BLaER1 treated with 17β-estradiol and CSF1 and Interleukin-3, amounts not matched to agents 10 nM and 100 nM (cell line): ENCODE measurements at regions not wholly inside any gene's neighbourhood (a gene's known extent, or its start where the extent isn't known, plus 50 kb on each side); places are given as distances from the start of the nearest gene placed in this dataset.

Experiments
- H3K27ac ChIP-seq, 11 experiments: shearing (Covaris generic); formaldehyde crosslinking; 2 replicates each; pipeline ENCODE4 v1.8.1; 2022
- H3K27me3 ChIP-seq, 11 experiments: shearing (Covaris generic); formaldehyde crosslinking; 2 replicates each; pipeline ENCODE4 v1.8.1; 2022
- H3K36me3 ChIP-seq, 11 experiments: shearing (Covaris generic); formaldehyde crosslinking; 2 replicates each; pipeline ENCODE4 v1.8.1; 2022
- H3K4me1 ChIP-seq, 10 experiments: shearing (Covaris generic); formaldehyde crosslinking; 2 replicates each; pipeline ENCODE4 v1.8.1; 2022
- H3K4me2 ChIP-seq, 11 experiments: shearing (Covaris generic); formaldehyde crosslinking; 2 replicates each; pipeline ENCODE4 v1.8.1; 2022
- H3K4me3 ChIP-seq, 10 experiments: shearing (Covaris generic); formaldehyde crosslinking; 2 replicates each; pipeline ENCODE4 v1.8.1; 2022
- H3K9ac ChIP-seq, 11 experiments: shearing (Covaris generic); formaldehyde crosslinking; 2 replicates each; pipeline ENCODE4 v1.8.1; 2022
- H3K9me3 ChIP-seq, 11 experiments: shearing (Covaris generic); formaldehyde crosslinking; replicated peaks in 1 of 11; 2 replicates each; pipeline ENCODE4 v1.8.1; 2022
- H4K20me1 ChIP-seq, 11 experiments: shearing (Covaris generic); formaldehyde crosslinking; 2 replicates each; pipeline ENCODE4 v1.8.1; 2022
- Cebpa-rat ChIP-seq, 11 experiments: shearing (Covaris generic); IDR thresholded peaks; 2 replicates each; pipeline ENCODE4 v1.8.1; 2022

- Histone ChIP-seq H3K9me3 (peaks cover 0 to 7% (median 0%) of the 10 kb centered on the region in 11 experiments; a peak in 3 of 22 replicates), H3K4me3 (no peak overlapping the region), H3K27ac (no peak overlapping the region), H3K36me3 (no peaks in the 10 kb centered on the region), H3K4me1 (no peaks in the 10 kb centered on the region), H3K4me2 (no peak overlapping the region), H3K9ac (no peak overlapping the region), H4K20me1 (no peaks in the 10 kb centered on the region; a peak in 1 of 22 replicates), H3K27me3 (no peaks in the 10 kb centered on the region)
- TF ChIP-seq Cebpa-rat (IDR thresholded peaks at IDR 0.05): no peak
These were observed 69.7 kb upstream of the TLR3 start for GRCh38 chr4:185999207-185999606.

GRCh38 chr4:186002853-186003252 lies 66.1 kb upstream of the TLR3 start:
- Histone ChIP-seq H3K9ac (no peak overlapping the region), H3K4me3 (no peak overlapping the region), H3K27ac (no peak overlapping the region), H3K9me3 (no peaks in the 10 kb centered on the region), H3K36me3 (no peaks in the 10 kb centered on the region), H3K4me1 (peaks cover 0 to 11% (median 0%) of the 10 kb centered on the region in 10 experiments; a peak in 3 of 20 replicates), H3K27me3 (no peaks in the 10 kb centered on the region), H3K4me2 (no peak overlapping the region), H4K20me1 (no peaks in the 10 kb centered on the region; a peak in 1 of 22 replicates)
- TF ChIP-seq Cebpa-rat (IDR thresholded peaks at IDR 0.05): no peak

- H3K4me3 ChIP-seq: no peak overlapping the region
- no peak for TF ChIP-seq Cebpa-rat (IDR thresholded peaks at IDR 0.05)
- no peaks in the 10 kb centered on the region for H3K36me3 ChIP-seq
- H4K20me1 ChIP-seq: no peaks in the 10 kb centered on the region; a peak in 1 of 22 replicates
- peaks cover 0 to 14% (median 0%) of the 10 kb centered on the region in 10 experiments; a peak in 3 of 20 replicates for H3K4me1 ChIP-seq
- H3K27me3 ChIP-seq: no peaks in the 10 kb centered on the region
- no peak overlapping the region for H3K4me2 ChIP-seq
- H3K27ac ChIP-seq: no peak overlapping the region
- H3K9ac ChIP-seq: no peak overlapping the region
- no peaks in the 10 kb centered on the region for H3K9me3 ChIP-seq
These were observed 65.2 kb upstream of the TLR3 start for GRCh38 chr4:186003746-186004145.

GRCh38 chr4:186008057-186008456 lies 60.9 kb upstream of the TLR3 start:
- H3K27me3 ChIP-seq: no peaks in the 10 kb centered on the region

GRCh38 chr4:186009976-186010375 lies 59.0 kb upstream of the TLR3 start:
- no peak for TF ChIP-seq Cebpa-rat (IDR thresholded peaks at IDR 0.05)
- no peak overlapping the region for H3K27ac ChIP-seq
- no peak overlapping the region for H3K4me3 ChIP-seq
- H3K9ac ChIP-seq: no peak overlapping the region
- H3K9me3 ChIP-seq: no peaks in the 10 kb centered on the region
- no peaks in the 10 kb centered on the region for H3K27me3 ChIP-seq
- H4K20me1 ChIP-seq: no peaks in the 10 kb centered on the region
- H3K4me1 ChIP-seq: peaks cover 0 to 14% (median 0%) of the 10 kb centered on the region in 10 experiments; a peak in 3 of 20 replicates
- no peak overlapping the region for H3K4me2 ChIP-seq
- no peaks in the 10 kb centered on the region for H3K36me3 ChIP-seq

More at GRCh38 chr4:186008057-186008456, 60.9 kb upstream of the TLR3 start:
- Histone ChIP-seq H4K20me1 (no peaks in the 10 kb centered on the region), H3K9ac (no peak overlapping the region), H3K27ac (no peak overlapping the region), H3K4me3 (no peak overlapping the region), H3K9me3 (no peaks in the 10 kb centered on the region), H3K4me1 (peaks cover 0 to 14% (median 0%) of the 10 kb centered on the region in 10 experiments; a peak in 3 of 20 replicates), H3K4me2 (0 out of 22 replicates have a peak overlapping the region, but pooled peaks of 2 of the 11 experiments have one; percentile 1 to 23), H3K36me3 (no peaks in the 10 kb centered on the region)
- TF ChIP-seq Cebpa-rat (IDR thresholded peaks at IDR 0.05): no peak

GRCh38 chr4:186010821-186011220 lies 58.1 kb upstream of the TLR3 start:
- TF ChIP-seq Cebpa-rat (IDR thresholded peaks at IDR 0.05): peak in 1 of 11 experiments; percentile 43; a peak in 1 of 22 replicates
- H3K27ac ChIP-seq: no peak overlapping the region
- H4K20me1 ChIP-seq: no peaks in the 10 kb centered on the region
- H3K36me3 ChIP-seq: no peaks in the 10 kb centered on the region
- H3K9me3 ChIP-seq: no peaks in the 10 kb centered on the region
- no peak overlapping the region for H3K4me2 ChIP-seq
- peaks cover 0 to 14% (median 0%) of the 10 kb centered on the region in 10 experiments; a peak in 3 of 20 replicates for H3K4me1 ChIP-seq
- H3K4me3 ChIP-seq: no peak overlapping the region
- no peak overlapping the region for H3K9ac ChIP-seq
- no peaks in the 10 kb centered on the region for H3K27me3 ChIP-seq

- TF ChIP-seq Cebpa-rat (IDR thresholded peaks at IDR 0.05): no peak
- Histone ChIP-seq H3K4me2 (no peak overlapping the region), H3K4me1 (peaks cover 0 to 18% (median 0%) of the 10 kb centered on the region in 10 experiments; a peak in 4 of 20 replicates), H4K20me1 (no peaks in the 10 kb centered on the region), H3K36me3 (no peaks in the 10 kb centered on the region), H3K4me3 (no peak overlapping the region), H3K27ac (no peak overlapping the region), H3K9ac (no peak overlapping the region), H3K9me3 (no peaks in the 10 kb centered on the region), H3K27me3 (no peaks in the 10 kb centered on the region)
These were observed 56.9 kb upstream of the TLR3 start for GRCh38 chr4:186012071-186012470.

- no peak overlapping the region for H3K4me3 ChIP-seq
- no peaks in the 10 kb centered on the region for H3K27me3 ChIP-seq
- H3K9ac ChIP-seq: no peak overlapping the region
- H3K27ac ChIP-seq: no peak overlapping the region
- no peak for TF ChIP-seq Cebpa-rat (IDR thresholded peaks at IDR 0.05)
- H4K20me1 ChIP-seq: no peaks in the 10 kb centered on the region
- peaks cover 0 to 7% (median 0%) of the 10 kb centered on the region in 10 experiments; a peak in 4 of 20 replicates for H3K4me1 ChIP-seq
- peaks cover 0 to 3% (median 0%) of the 10 kb centered on the region in 11 experiments; a peak in 2 of 22 replicates for H3K9me3 ChIP-seq
- H3K36me3 ChIP-seq: no peaks in the 10 kb centered on the region
- no peak overlapping the region for H3K4me2 ChIP-seq
These were observed 55.4 kb upstream of the TLR3 start for GRCh38 chr4:186013419-186014186.

GRCh38 chr4:186015212-186015817 lies 53.6 kb upstream of the TLR3 start:
- H4K20me1 ChIP-seq: no peaks in the 10 kb centered on the region
- no peak for TF ChIP-seq Cebpa-rat (IDR thresholded peaks at IDR 0.05)
- H3K36me3 ChIP-seq: no peaks in the 10 kb centered on the region
- peaks cover 0 to 7% (median 0%) of the 10 kb centered on the region in 10 experiments; a peak in 4 of 20 replicates for H3K4me1 ChIP-seq
- H3K27ac ChIP-seq: no peak overlapping the region
- no peak overlapping the region for H3K4me3 ChIP-seq
- H3K9ac ChIP-seq: no peak overlapping the region
- peaks cover 0 to 10% (median 0%) of the 10 kb centered on the region in 11 experiments; a peak in 2 of 22 replicates for H3K9me3 ChIP-seq
- H3K4me2 ChIP-seq: no peak overlapping the region
- no peaks in the 10 kb centered on the region for H3K27me3 ChIP-seq
